ENCODE measurements at regions not wholly inside any gene's neighbourhood (a gene's known extent, or its start where the extent isn't known, plus 50 kb on each side); places are given as distances from the start of the nearest gene placed in this dataset.

- intact Hi-C loops (cut with DNase I; ENCODE audit: low total_unique reads) = loop anchor here (10.0 kb wide), 1 partner anchor 144 kb away; no protein-coding TSS in a partner anchor
- H3K4me3 ChIP-seq = no peak overlapping the region
- H3K36me3 ChIP-seq = no peaks in the 10 kb centered on the region
- peaks cover 0 to 2% (median 0%) of the 10 kb centered on the region in 3 donors for H3K27me3 ChIP-seq
- ATAC-seq (no peak), DNase-seq (no peak)
- TF ChIP-seq POLR2A (IDR thresholded peaks at IDR 0.05) = no peak
- no peak for TF ChIP-seq CTCF (IDR thresholded peaks at IDR 0.05 in 4 of 5, conservative IDR thresholded peaks at IDR 0.05 in 1 of 5)
- in situ Hi-C loops (cut with MboI; ENCODE audit: low sequenced_read_pairs in 4 of 4) = no loop called here
- H3K4me1 ChIP-seq = peaks cover 15 to 22% of the 10 kb centered on the region in 2 donors
- H3K27ac ChIP-seq = no peak overlapping the region
- no peaks in the 10 kb centered on the region for H3K9me3 ChIP-seq
Measured at GRCh38 chr17:31698751-31699150, 160.3 kb downstream of the COPRS start.

GRCh38 chr17:31697838-31698237, 161.2 kb downstream of the COPRS start:
- TF ChIP-seq POLR2A (IDR thresholded peaks at IDR 0.05) (no peak), CTCF (IDR thresholded peaks at IDR 0.05 in 4 of 5, conservative IDR thresholded peaks at IDR 0.05 in 1 of 5) (no peak)

GRCh38 chr17:31696703-31697325, 162.2 kb downstream of the COPRS start:
- intact Hi-C loops (cut with DNase I; ENCODE audit: low total_unique reads) (loop anchor here (10.0 kb wide), 1 partner anchor 142 kb away; no protein-coding TSS in a partner anchor), in situ Hi-C loops (cut with MboI; ENCODE audit: low sequenced_read_pairs in 4 of 4) (no loop called here)
- no peak for DNase-seq
- Histone ChIP-seq H3K4me1 (peaks cover 15 to 25% of the 10 kb centered on the region in 2 donors), H3K27ac (no peak overlapping the region), H3K36me3 (no peaks in the 10 kb centered on the region), H3K4me3 (no peak overlapping the region), H3K9me3 (no peaks in the 10 kb centered on the region), H3K27me3 (peaks cover 0 to 4% (median 0%) of the 10 kb centered on the region in 3 donors)
- TF ChIP-seq POLR2A (IDR thresholded peaks at IDR 0.05) (no peak), CTCF (IDR thresholded peaks at IDR 0.05 in 4 of 5, conservative IDR thresholded peaks at IDR 0.05 in 1 of 5) (no peak)
- ATAC-seq = no peak

More at GRCh38 chr17:31697838-31698237, 161.2 kb downstream of the COPRS start:
- in situ Hi-C loops (cut with MboI; ENCODE audit: low sequenced_read_pairs in 4 of 4) = no loop called here
- H3K27me3 ChIP-seq = peaks cover 0 to 4% (median 0%) of the 10 kb centered on the region in 3 donors
- H3K4me3 ChIP-seq = no peak overlapping the region
- no peak for DNase-seq
- no peaks in the 10 kb centered on the region for H3K36me3 ChIP-seq
- no peak for ATAC-seq
- intact Hi-C loops (cut with DNase I; ENCODE audit: low total_unique reads) = loop anchor here (10.0 kb wide), 1 partner anchor 143 kb away; no protein-coding TSS in a partner anchor
- H3K9me3 ChIP-seq = no peaks in the 10 kb centered on the region
- no peak overlapping the region for H3K27ac ChIP-seq
- H3K4me1 ChIP-seq = peaks cover 15 to 25% of the 10 kb centered on the region in 2 donors

- Histone ChIP-seq H3K27me3 (peaks cover 0 to 4% (median 0%) of the 10 kb centered on the region in 3 donors), H3K9me3 (no peaks in the 10 kb centered on the region), H3K4me3 (no peak overlapping the region), H3K4me1 (peaks cover 15 to 25% of the 10 kb centered on the region in 2 donors), H3K27ac (peak overlapping the region in 1 of 4 donors; percentile 29), H3K36me3 (no peaks in the 10 kb centered on the region)
- ATAC-seq = peak; percentile 83 to 89
- DNase-seq = peak; percentile 61 to 77
- TF ChIP-seq CTCF (IDR thresholded peaks at IDR 0.05 in 4 of 5, conservative IDR thresholded peaks at IDR 0.05 in 1 of 5) (no peak), POLR2A (IDR thresholded peaks at IDR 0.05) (no peak)
- in situ Hi-C loops (cut with MboI; ENCODE audit: low sequenced_read_pairs in 4 of 4) (no loop called here), intact Hi-C loops (cut with DNase I; ENCODE audit: low total_unique reads) (loop anchor here (10.0 kb wide), 1 partner anchor 141 kb away; no protein-coding TSS in a partner anchor)
Measured at GRCh38 chr17:31696184-31696602, 162.9 kb downstream of the COPRS start.

Measured in gastrocnemius medialis (tissue), 4 donors.